ENCODE measurements at regions not wholly inside any gene's neighbourhood (a gene's known extent, or its start where the extent isn't known, plus 50 kb on each side); places are given as distances from the start of the nearest gene placed in this dataset.

GRCh38 chr2:222797261-222797660 is 63.6 kb upstream of the ACSL3 start:
- no peak overlapping the region for H3K9ac ChIP-seq (ENCODE audit: low read length)
- TF ChIP-seq FOSL1 (IDR thresholded peaks at IDR 0.05; ENCODE audit: low read depth) = no peak
- TF ChIP-seq EZH2 (IDR thresholded peaks at IDR 0.05) = no peak
- no peak for TF ChIP-seq ZNF274 (IDR thresholded peaks at IDR 0.05; ENCODE audit: low read depth, low read length)
- no peak for TF ChIP-seq ATF3 (IDR thresholded peaks at IDR 0.05)
- no peak for TF ChIP-seq YY1 (IDR thresholded peaks at IDR 0.05; ENCODE audit: extremely low read depth, insufficient replicate concordance, low read depth, low read length)
- no peak for TF ChIP-seq POLR2AphosphoS5 (IDR thresholded peaks at IDR 0.05; ENCODE audit: low read depth, low read length)
- no peak for TF ChIP-seq CEBPB (IDR thresholded peaks at IDR 0.05; ENCODE audit: low read depth)
- TF ChIP-seq RAD21 (IDR thresholded peaks at IDR 0.05; ENCODE audit: low read depth) = peak; percentile 64
- no peak for TF ChIP-seq ZBTB33 (IDR thresholded peaks at IDR 0.05; ENCODE audit: extremely low read depth, insufficient replicate concordance, low read length)
- no peak for TF ChIP-seq MAX (IDR thresholded peaks at IDR 0.05)
- no peak for TF ChIP-seq REST (IDR thresholded peaks at IDR 0.05; ENCODE audit: low read depth)
- peak; percentile 53 to 66 (median 53); a peak in 5 of 6 replicates for TF ChIP-seq CTCF (IDR thresholded peaks at IDR 0.05 in 2 of 3, conservative IDR thresholded peaks at IDR 0.05 in 1 of 3; ENCODE audit: borderline replicate concordance in 1 of 3, insufficient read depth in 1 of 3, low read depth in 2 of 3, low read length in 2 of 3)
- H3K27ac ChIP-seq (ENCODE audit: low read depth, low read length) = no peak overlapping the region
- RAD21 ChIA-PET (ENCODE audit: low non-redundant PET in 1 of 2, low total read pairs in 2 of 2, uncharacterized antibody in 2 of 2, unreplicated experiment in 2 of 2) = no interaction called here
- ATAC-seq = peak; percentile 63; the same call in 1 of the 2 replicates
- DNase-seq (ENCODE audit: low read depth, low spot score) = no peak
- H3K4me2 ChIP-seq (ENCODE audit: low read length) = no peak overlapping the region
- no peaks in the 10 kb centered on the region for H3K9me2 ChIP-seq (ENCODE audit: insufficient read depth)
- no peaks in the 10 kb centered on the region for H3K9me3 ChIP-seq (ENCODE audit: control insufficient read depth in 1 of 2, insufficient read depth in 1 of 2, low read depth in 1 of 2, low read length in 2 of 2)
- intact Hi-C loops (cut with micrococcal nuclease) = loop anchor here (1.0 kb wide), 1 partner anchor 106 kb away; no protein-coding TSS in a partner anchor
- H4K20me1 ChIP-seq (ENCODE audit: insufficient read depth) = no peaks in the 10 kb centered on the region
- H3K4me1 ChIP-seq (ENCODE audit: control insufficient read depth in 1 of 2, insufficient read depth in 2 of 2, low read length in 2 of 2) = no peaks in the 10 kb centered on the region
- POLR2A ChIA-PET = no interaction called here
- BruUV-seq (replicated peaks) = no TSS peak
- no peak overlapping the region for H3K4me3 ChIP-seq (replicated peaks in 1 of 2; ENCODE audit: low read depth in 1 of 2, low read length in 2 of 2)
- peak overlapping the region; percentile 82 for H2AFZ ChIP-seq (ENCODE audit: low read depth, low read length, poor library complexity, severe bottlenecking)
- H3K36me3 ChIP-seq (ENCODE audit: control insufficient read depth in 1 of 2, insufficient read depth in 2 of 2, low read length in 2 of 2) = no peaks in the 10 kb centered on the region
- no peaks in the 10 kb centered on the region for H3K27me3 ChIP-seq (ENCODE audit: insufficient read depth, low read length)
- CTCF ChIA-PET = interaction anchor here (0.7 to 2.5 kb wide), 6 partner anchors 10 to 105 kb away, joined by 3 to 11 read pairs (median 4); no protein-coding TSS in a partner anchor
- no peaks in the 10 kb centered on the region for H3K79me2 ChIP-seq (ENCODE audit: insufficient read depth, low read length)
